ENCODE measurements at regions not wholly inside any gene's neighbourhood (a gene's known extent, or its start where the extent isn't known, plus 50 kb on each side); places are given as distances from the start of the nearest gene placed in this dataset.

GRCh38 chr12:124174451-124175348, 120.2 kb upstream of the RFLNA start:
- Histone ChIP-seq H3K4me2 (ENCODE audit: low read length) (no peak overlapping the region), H3K4me1 (ENCODE audit: insufficient read depth, low read length, poor library complexity, severe bottlenecking) (no peaks in the 10 kb centered on the region), H2AFZ (ENCODE audit: low read length) (no peak overlapping the region), H3K79me2 (ENCODE audit: insufficient read depth, low read depth, low read length) (no peaks in the 10 kb centered on the region), H3K9me3 (ENCODE audit: low read length) (no peaks in the 10 kb centered on the region), H3K9me2 (ENCODE audit: insufficient read depth, low read length) (no peaks in the 10 kb centered on the region), H4K20me1 (ENCODE audit: insufficient read depth, low read length) (no peaks in the 10 kb centered on the region), H3K36me3 (ENCODE audit: insufficient read depth, low read length) (no peaks in the 10 kb centered on the region), H3K4me3 (ENCODE audit: low read depth, low read length, poor library complexity, severe bottlenecking) (no peak overlapping the region), H3K27ac (ENCODE audit: low read depth, low read length, poor library complexity, severe bottlenecking) (no peak overlapping the region)
- ChIA-PET POLR2A (interaction anchor here (0.6 kb wide), 1 partner anchor 634 kb away, joined by 3 read pairs; no protein-coding TSS in a partner anchor), CTCF (ENCODE audit: unreplicated experiment) (no interaction called here)
- TF ChIP-seq EZH2phosphoT487 (IDR thresholded peaks at IDR 0.05; ENCODE audit: borderline replicate concordance, low read depth, low read length): no peak
- TF ChIP-seq CTCF (conservative IDR thresholded peaks at IDR 0.05; ENCODE audit: low read length): no peak
- no peak for DNase-seq (ENCODE audit: low spot score)
- BruUV-seq (replicated peaks): no TSS peak
- intact Hi-C loops (cut with micrococcal nuclease; ENCODE audit: unreplicated experiment): no loop called here

- POLR2A ChIA-PET: no interaction called here
- no peaks in the 10 kb centered on the region for H3K4me1 ChIP-seq (ENCODE audit: insufficient read depth, low read length, poor library complexity, severe bottlenecking)
- no peak overlapping the region for H3K4me3 ChIP-seq (ENCODE audit: low read depth, low read length, poor library complexity, severe bottlenecking)
- CTCF ChIA-PET (ENCODE audit: unreplicated experiment): no interaction called here
- H3K9me3 ChIP-seq (ENCODE audit: low read length): no peaks in the 10 kb centered on the region
- no peaks in the 10 kb centered on the region for H3K79me2 ChIP-seq (ENCODE audit: insufficient read depth, low read depth, low read length)
- no peaks in the 10 kb centered on the region for H4K20me1 ChIP-seq (ENCODE audit: insufficient read depth, low read length)
- H3K9me2 ChIP-seq (ENCODE audit: insufficient read depth, low read length): no peaks in the 10 kb centered on the region
- H3K27ac ChIP-seq (ENCODE audit: low read depth, low read length, poor library complexity, severe bottlenecking): no peak overlapping the region
- intact Hi-C loops (cut with micrococcal nuclease; ENCODE audit: unreplicated experiment): no loop called here
- TF ChIP-seq CTCF (conservative IDR thresholded peaks at IDR 0.05; ENCODE audit: low read length) (no peak), EZH2phosphoT487 (IDR thresholded peaks at IDR 0.05; ENCODE audit: borderline replicate concordance, low read depth, low read length) (no peak)
- no peak for DNase-seq (ENCODE audit: low spot score)
- H3K36me3 ChIP-seq (ENCODE audit: insufficient read depth, low read length): no peaks in the 10 kb centered on the region
- no peak overlapping the region for H2AFZ ChIP-seq (ENCODE audit: low read length)
- no TSS peak for BruUV-seq (replicated peaks)
- H3K4me2 ChIP-seq (ENCODE audit: low read length): no peak overlapping the region
Observed at GRCh38 chr12:124175704-124176103, 119.2 kb upstream of the RFLNA start.

DNA sequence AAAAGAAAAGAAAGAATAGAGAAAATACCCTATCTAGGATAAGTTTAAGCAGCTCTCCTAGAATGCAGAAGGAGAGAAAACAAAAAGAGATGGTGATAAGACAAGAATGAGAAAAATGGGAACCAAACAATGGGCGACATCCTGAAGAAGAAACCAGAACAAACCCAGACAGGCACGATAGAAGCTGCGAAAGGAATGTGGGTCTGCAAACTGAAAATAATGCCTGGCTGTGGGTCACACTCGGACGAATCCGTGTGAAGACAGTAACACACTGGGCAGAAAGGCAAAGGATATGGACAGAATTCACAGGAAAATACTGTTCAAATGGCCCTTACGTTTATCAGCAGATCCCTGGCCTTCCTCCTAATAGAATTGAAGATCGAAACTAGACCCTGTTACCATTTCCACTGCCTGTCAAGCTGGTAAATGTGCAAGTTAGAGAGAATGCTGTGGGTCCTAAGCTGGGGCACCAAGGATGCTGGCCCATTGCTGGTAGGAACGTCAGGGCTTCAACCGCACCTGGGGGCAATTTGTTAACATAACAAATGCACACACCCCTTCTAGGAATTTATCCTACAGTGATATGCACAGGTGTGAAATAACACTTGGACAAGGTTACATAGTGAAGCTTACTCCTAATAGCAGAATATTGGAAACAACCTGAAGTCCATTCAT, 117.5 kb upstream of the RFLNA start:
- intact Hi-C loops (cut with micrococcal nuclease; ENCODE audit: unreplicated experiment): no loop called here
- Histone ChIP-seq H3K4me2 (ENCODE audit: low read length) (no peak overlapping the region), H4K20me1 (ENCODE audit: insufficient read depth, low read length) (no peaks in the 10 kb centered on the region), H3K36me3 (ENCODE audit: insufficient read depth, low read length) (no peaks in the 10 kb centered on the region), H3K9me2 (ENCODE audit: insufficient read depth, low read length) (no peaks in the 10 kb centered on the region), H3K4me3 (ENCODE audit: low read depth, low read length, poor library complexity, severe bottlenecking) (no peak overlapping the region), H2AFZ (ENCODE audit: low read length) (no peak overlapping the region), H3K79me2 (ENCODE audit: insufficient read depth, low read depth, low read length) (no peaks in the 10 kb centered on the region), H3K27ac (ENCODE audit: low read depth, low read length, poor library complexity, severe bottlenecking) (no peak overlapping the region), H3K4me1 (ENCODE audit: insufficient read depth, low read length, poor library complexity, severe bottlenecking) (no peaks in the 10 kb centered on the region), H3K9me3 (ENCODE audit: low read length) (no peaks in the 10 kb centered on the region)
- TF ChIP-seq EZH2phosphoT487 (IDR thresholded peaks at IDR 0.05; ENCODE audit: borderline replicate concordance, low read depth, low read length) (no peak), CTCF (conservative IDR thresholded peaks at IDR 0.05; ENCODE audit: low read length) (no peak)
- CTCF ChIA-PET (ENCODE audit: unreplicated experiment): no interaction called here
- POLR2A ChIA-PET: no interaction called here
- no peak for DNase-seq (ENCODE audit: low spot score)
- BruUV-seq (replicated peaks): no TSS peak
